ENCODE measurements at regions not wholly inside any gene's neighbourhood (a gene's known extent, or its start where the extent isn't known, plus 50 kb on each side); places are given as distances from the start of the nearest gene placed in this dataset.

DNA sequence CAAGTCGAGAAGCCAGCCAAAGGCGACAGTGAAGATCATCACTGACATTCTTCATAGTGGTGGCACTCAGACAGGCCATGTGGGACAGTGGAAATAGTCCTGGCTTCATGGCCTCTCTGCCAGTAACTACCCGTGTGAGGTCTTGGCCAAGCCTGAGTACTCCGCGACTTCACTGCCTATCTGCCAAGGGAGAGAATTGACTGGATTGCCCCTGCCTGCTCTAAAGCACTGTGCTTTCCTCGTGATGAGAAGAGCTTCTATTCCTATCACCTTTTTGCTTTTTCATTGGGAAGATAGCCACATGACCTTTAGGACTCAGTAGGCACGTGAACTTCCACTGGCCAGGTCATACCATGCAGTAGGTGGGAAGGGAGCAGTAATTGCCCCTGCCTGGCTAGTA is 239.3 kb downstream of the HAUS1 start (continued):
- TF ChIP-seq, protein P1, sequence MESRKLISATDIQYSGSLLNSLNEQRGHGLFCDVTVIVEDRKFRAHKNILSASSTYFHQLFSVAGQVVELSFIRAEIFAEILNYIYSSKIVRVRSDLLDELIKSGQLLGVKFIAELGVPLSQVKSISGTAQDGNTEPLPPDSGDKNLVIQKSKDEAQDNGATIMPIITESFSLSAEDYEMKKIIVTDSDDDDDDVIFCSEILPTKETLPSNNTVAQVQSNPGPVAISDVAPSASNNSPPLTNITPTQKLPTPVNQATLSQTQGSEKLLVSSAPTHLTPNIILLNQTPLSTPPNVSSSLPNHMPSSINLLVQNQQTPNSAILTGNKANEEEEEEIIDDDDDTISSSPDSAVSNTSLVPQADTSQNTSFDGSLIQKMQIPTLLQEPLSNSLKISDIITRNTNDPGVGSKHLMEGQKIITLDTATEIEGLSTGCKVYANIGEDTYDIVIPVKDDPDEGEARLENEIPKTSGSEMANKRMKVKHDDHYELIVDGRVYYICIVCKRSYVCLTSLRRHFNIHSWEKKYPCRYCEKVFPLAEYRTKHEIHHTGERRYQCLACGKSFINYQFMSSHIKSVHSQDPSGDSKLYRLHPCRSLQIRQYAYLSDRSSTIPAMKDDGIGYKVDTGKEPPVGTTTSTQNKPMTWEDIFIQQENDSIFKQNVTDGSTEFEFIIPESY (IDR thresholded peaks at IDR 0.05; ENCODE audit: extremely low read depth, insufficient replicate concordance, low read length): no peak
- TF ChIP-seq SRF (IDR thresholded peaks at IDR 0.05; ENCODE audit: low read depth) (no peak), RAD21 (IDR thresholded peaks at IDR 0.05; ENCODE audit: low read depth) (no peak), EZH2 (IDR thresholded peaks at IDR 0.05) (no peak), TCF7L2 (IDR thresholded peaks at IDR 0.05; ENCODE audit: borderline replicate concordance, extremely low read depth, insufficient read depth, insufficient read length) (no peak), SP1 (IDR thresholded peaks at IDR 0.05; ENCODE audit: low read depth) (no peak), FOSL1 (IDR thresholded peaks at IDR 0.05; ENCODE audit: low read depth) (no peak), SIN3A (IDR thresholded peaks at IDR 0.05; ENCODE audit: low read depth) (no peak)

DNA sequence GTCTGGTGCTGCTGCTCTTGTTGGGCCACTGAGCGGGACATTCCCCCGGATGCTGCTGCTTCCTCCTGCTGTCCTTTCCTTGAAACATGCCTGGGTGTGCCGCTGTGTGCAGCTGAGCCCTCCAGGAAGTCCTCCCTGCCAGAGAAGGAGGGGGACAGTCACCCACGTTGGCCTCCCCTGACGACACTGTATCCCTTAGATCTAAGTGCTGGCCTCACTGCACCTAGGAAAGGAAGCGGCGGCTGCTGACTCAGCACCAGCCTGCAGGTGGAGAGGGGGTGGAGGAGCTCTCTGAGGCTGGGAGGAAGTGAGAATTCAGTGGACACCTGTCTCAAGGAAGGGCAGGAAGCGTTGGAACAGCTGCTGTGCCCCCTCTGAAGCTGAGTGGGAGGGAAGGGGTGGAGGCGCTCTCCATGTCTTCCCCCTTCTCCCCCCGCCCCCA is 239.8 kb downstream of the HAUS1 start:
- Histone ChIP-seq H3K79me2 (ENCODE audit: insufficient read depth, low read length) (peaks cover 3% of the 10 kb centered on the region; the same call in 1 of the 2 replicates), H3K36me3 (ENCODE audit: control insufficient read depth in 1 of 2, insufficient read depth in 2 of 2, low read length in 2 of 2) (no peaks in the 10 kb centered on the region), H3K9me2 (ENCODE audit: insufficient read depth) (no peaks in the 10 kb centered on the region), H3K9ac (ENCODE audit: low read length) (no peak overlapping the region), H3K4me3 (replicated peaks in 1 of 2; ENCODE audit: low read depth in 1 of 2, low read length in 2 of 2) (no peak overlapping the region), H4K20me1 (ENCODE audit: insufficient read depth) (no peaks in the 10 kb centered on the region), H3K9me3 (ENCODE audit: control insufficient read depth in 1 of 2, insufficient read depth in 1 of 2, low read depth in 1 of 2, low read length in 2 of 2) (no peaks in the 10 kb centered on the region), H3K27me3 (ENCODE audit: insufficient read depth, low read length) (no peaks in the 10 kb centered on the region), H2AFZ (ENCODE audit: low read depth, low read length, poor library complexity, severe bottlenecking) (no peak overlapping the region), H3K4me2 (ENCODE audit: low read length) (no peak overlapping the region), H3K4me1 (ENCODE audit: control insufficient read depth in 1 of 2, insufficient read depth in 2 of 2, low read length in 2 of 2) (no peaks in the 10 kb centered on the region), H3K27ac (ENCODE audit: low read depth, low read length) (no peak overlapping the region)
- ChIA-PET RAD21 (ENCODE audit: low non-redundant PET in 1 of 2, low total read pairs in 2 of 2, uncharacterized antibody in 2 of 2, unreplicated experiment in 2 of 2) (no interaction called here), CTCF (no interaction called here), POLR2A (no interaction called here)
- DNase-seq (ENCODE audit: low read depth, low spot score) (no peak), ATAC-seq (no peak)
- intact Hi-C loops (cut with micrococcal nuclease): no loop called here
- TF ChIP-seq, protein P1 (IDR thresholded peaks at IDR 0.05; ENCODE audit: extremely low read depth, insufficient replicate concordance, low read length): no peak
- TF ChIP-seq ZFX (IDR thresholded peaks at IDR 0.05) (no peak), SP1 (IDR thresholded peaks at IDR 0.05; ENCODE audit: low read depth) (no peak), SIN3A (IDR thresholded peaks at IDR 0.05; ENCODE audit: low read depth) (no peak), TCF7L2 (IDR thresholded peaks at IDR 0.05; ENCODE audit: borderline replicate concordance, extremely low read depth, insufficient read depth, insufficient read length) (no peak), EGR1 (IDR thresholded peaks at IDR 0.05; ENCODE audit: low read depth) (no peak), ELF1 (IDR thresholded peaks at IDR 0.05; ENCODE audit: borderline replicate concordance, low read depth) (no peak), CBX3 (IDR thresholded peaks at IDR 0.05; ENCODE audit: low read depth) (no peak), RAD21 (IDR thresholded peaks at IDR 0.05; ENCODE audit: low read depth) (no peak)
- BruUV-seq (replicated peaks): no TSS peak

All from HCT116 (cell line).